ENCODE measurements at regions not wholly inside any gene's neighbourhood (a gene's known extent, or its start where the extent isn't known, plus 50 kb on each side); places are given as distances from the start of the nearest gene placed in this dataset.

DNA sequence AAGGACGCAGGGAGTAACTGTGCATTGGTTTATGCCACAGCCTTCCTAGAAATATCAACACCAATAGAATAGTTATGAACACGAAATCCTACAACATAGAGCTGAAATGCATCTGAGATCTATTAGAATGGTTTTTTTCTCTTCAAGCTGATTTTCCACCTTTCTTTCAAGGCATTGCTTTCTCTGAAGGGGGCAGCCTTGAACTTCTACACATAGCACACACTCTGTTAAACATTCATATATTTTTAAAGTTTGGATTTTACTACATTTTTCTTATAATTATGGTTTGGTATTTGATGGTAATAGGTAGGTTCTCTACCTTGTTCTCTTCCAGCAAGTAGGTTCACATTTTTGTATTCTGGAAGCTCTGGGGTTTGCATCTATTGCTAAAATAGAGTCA, 661.8 kb downstream of the SEMA5A start:
- TF ChIP-seq, protein P1, sequence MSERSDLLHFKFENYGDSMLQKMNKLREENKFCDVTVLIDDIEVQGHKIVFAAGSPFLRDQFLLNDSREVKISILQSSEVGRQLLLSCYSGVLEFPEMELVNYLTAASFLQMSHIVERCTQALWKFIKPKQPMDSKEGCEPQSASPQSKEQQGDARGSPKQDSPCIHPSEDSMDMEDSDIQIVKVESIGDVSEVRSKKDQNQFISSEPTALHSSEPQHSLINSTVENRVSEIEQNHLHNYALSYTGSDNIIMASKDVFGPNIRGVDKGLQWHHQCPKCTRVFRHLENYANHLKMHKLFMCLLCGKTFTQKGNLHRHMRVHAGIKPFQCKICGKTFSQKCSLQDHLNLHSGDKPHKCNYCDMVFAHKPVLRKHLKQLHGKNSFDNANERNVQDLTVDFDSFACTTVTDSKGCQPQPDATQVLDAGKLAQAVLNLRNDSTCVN (CRISPR knock-in tag; IDR thresholded peaks at IDR 0.05; ENCODE audit: borderline replicate concordance) = no peak
- no peak for TF ChIP-seq EP300 (IDR thresholded peaks at IDR 0.05; ENCODE audit: low read depth in 2 of 2, low read length in 2 of 2)
- TF ChIP-seq EP300 (CRISPR knock-in tag; IDR thresholded peaks at IDR 0.05; ENCODE audit: borderline replicate concordance) = no peak
- TF ChIP-seq, protein P2, sequence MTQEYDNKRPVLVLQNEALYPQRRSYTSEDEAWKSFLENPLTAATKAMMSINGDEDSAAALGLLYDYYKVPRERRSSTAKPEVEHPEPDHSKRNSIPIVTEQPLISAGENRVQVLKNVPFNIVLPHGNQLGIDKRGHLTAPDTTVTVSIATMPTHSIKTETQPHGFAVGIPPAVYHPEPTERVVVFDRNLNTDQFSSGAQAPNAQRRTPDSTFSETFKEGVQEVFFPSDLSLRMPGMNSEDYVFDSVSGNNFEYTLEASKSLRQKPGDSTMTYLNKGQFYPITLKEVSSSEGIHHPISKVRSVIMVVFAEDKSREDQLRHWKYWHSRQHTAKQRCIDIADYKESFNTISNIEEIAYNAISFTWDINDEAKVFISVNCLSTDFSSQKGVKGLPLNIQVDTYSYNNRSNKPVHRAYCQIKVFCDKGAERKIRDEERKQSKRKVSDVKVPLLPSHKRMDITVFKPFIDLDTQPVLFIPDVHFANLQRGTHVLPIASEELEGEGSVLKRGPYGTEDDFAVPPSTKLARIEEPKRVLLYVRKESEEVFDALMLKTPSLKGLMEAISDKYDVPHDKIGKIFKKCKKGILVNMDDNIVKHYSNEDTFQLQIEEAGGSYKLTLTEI (CRISPR knock-in tag; conservative IDR thresholded peaks at IDR 0.05) = no peak
- no peak for TF ChIP-seq ZNF337 (CRISPR knock-in tag; IDR thresholded peaks at IDR 0.05; ENCODE audit: borderline replicate concordance, low read depth)
- TF ChIP-seq, protein P3, sequence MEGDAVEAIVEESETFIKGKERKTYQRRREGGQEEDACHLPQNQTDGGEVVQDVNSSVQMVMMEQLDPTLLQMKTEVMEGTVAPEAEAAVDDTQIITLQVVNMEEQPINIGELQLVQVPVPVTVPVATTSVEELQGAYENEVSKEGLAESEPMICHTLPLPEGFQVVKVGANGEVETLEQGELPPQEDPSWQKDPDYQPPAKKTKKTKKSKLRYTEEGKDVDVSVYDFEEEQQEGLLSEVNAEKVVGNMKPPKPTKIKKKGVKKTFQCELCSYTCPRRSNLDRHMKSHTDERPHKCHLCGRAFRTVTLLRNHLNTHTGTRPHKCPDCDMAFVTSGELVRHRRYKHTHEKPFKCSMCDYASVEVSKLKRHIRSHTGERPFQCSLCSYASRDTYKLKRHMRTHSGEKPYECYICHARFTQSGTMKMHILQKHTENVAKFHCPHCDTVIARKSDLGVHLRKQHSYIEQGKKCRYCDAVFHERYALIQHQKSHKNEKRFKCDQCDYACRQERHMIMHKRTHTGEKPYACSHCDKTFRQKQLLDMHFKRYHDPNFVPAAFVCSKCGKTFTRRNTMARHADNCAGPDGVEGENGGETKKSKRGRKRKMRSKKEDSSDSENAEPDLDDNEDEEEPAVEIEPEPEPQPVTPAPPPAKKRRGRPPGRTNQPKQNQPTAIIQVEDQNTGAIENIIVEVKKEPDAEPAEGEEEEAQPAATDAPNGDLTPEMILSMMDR (CRISPR knock-in tag; IDR thresholded peaks at IDR 0.05) = no peak
- TF ChIP-seq SMC3 (IDR thresholded peaks at IDR 0.05; ENCODE audit: low read length) = no peak
- TF ChIP-seq, protein P4, sequence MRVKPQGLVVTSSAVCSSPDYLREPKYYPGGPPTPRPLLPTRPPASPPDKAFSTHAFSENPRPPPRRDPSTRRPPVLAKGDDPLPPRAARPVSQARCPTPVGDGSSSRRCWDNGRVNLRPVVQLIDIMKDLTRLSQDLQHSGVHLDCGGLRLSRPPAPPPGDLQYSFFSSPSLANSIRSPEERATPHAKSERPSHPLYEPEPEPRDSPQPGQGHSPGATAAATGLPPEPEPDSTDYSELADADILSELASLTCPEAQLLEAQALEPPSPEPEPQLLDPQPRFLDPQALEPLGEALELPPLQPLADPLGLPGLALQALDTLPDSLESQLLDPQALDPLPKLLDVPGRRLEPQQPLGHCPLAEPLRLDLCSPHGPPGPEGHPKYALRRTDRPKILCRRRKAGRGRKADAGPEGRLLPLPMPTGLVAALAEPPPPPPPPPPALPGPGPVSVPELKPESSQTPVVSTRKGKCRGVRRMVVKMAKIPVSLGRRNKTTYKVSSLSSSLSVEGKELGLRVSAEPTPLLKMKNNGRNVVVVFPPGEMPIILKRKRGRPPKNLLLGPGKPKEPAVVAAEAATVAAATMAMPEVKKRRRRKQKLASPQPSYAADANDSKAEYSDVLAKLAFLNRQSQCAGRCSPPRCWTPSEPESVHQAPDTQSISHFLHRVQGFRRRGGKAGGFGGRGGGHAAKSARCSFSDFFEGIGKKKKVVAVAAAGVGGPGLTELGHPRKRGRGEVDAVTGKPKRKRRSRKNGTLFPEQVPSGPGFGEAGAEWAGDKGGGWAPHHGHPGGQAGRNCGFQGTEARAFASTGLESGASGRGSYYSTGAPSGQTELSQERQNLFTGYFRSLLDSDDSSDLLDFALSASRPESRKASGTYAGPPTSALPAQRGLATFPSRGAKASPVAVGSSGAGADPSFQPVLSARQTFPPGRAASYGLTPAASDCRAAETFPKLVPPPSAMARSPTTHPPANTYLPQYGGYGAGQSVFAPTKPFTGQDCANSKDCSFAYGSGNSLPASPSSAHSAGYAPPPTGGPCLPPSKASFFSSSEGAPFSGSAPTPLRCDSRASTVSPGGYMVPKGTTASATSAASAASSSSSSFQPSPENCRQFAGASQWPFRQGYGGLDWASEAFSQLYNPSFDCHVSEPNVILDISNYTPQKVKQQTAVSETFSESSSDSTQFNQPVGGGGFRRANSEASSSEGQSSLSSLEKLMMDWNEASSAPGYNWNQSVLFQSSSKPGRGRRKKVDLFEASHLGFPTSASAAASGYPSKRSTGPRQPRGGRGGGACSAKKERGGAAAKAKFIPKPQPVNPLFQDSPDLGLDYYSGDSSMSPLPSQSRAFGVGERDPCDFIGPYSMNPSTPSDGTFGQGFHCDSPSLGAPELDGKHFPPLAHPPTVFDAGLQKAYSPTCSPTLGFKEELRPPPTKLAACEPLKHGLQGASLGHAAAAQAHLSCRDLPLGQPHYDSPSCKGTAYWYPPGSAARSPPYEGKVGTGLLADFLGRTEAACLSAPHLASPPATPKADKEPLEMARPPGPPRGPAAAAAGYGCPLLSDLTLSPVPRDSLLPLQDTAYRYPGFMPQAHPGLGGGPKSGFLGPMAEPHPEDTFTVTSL (CRISPR knock-in tag; IDR thresholded peaks at IDR 0.05; ENCODE audit: borderline replicate concordance) = no peak
- no peak for TF ChIP-seq MXI1 (IDR thresholded peaks at IDR 0.05; ENCODE audit: borderline replicate concordance, low read depth, low read length)
